HUES6 (cell line): ENCODE measurements at regions not wholly inside any gene's neighbourhood (a gene's known extent, or its start where the extent isn't known, plus 50 kb on each side); places are given as distances from the start of the nearest gene placed in this dataset.

ENCODE experiments used
- H3K27ac ChIP-seq: 2 replicates; pipeline ENCODE4 v1.7.0; 2013; ENCODE audit warnings: low read depth, mild to moderate bottlenecking, low read length, inconsistent platforms
- H3K27me3 ChIP-seq: 2 replicates; pipeline ENCODE4 v1.6.1; 2013; ENCODE audit warnings: low read length; ENCODE audit not compliant: control insufficient read depth, insufficient read depth
- H3K36me3 ChIP-seq: 2 replicates; pipeline ENCODE4 v1.6.1; 2013; ENCODE audit warnings: low read length; ENCODE audit not compliant: control insufficient read depth, insufficient read depth
- H3K4me1 ChIP-seq: 2 replicates; pipeline ENCODE4 v1.6.1; 2013; ENCODE audit warnings: low read length; ENCODE audit not compliant: control insufficient read depth, insufficient read depth
- H3K4me3 ChIP-seq: 2 replicates; pipeline ENCODE4 v1.5.1; 2013; ENCODE audit warnings: low read depth, low read length
- H3K9ac ChIP-seq: one replicate; pipeline ENCODE4 v1.6.1; 2013; ENCODE audit warnings: mild to moderate bottlenecking, low read length
- H3K9me3 ChIP-seq: 2 replicates; pipeline ENCODE4 v1.6.1; 2013; ENCODE audit warnings: low read depth, low read length; ENCODE audit not compliant: control insufficient read depth, insufficient read depth

DNA sequence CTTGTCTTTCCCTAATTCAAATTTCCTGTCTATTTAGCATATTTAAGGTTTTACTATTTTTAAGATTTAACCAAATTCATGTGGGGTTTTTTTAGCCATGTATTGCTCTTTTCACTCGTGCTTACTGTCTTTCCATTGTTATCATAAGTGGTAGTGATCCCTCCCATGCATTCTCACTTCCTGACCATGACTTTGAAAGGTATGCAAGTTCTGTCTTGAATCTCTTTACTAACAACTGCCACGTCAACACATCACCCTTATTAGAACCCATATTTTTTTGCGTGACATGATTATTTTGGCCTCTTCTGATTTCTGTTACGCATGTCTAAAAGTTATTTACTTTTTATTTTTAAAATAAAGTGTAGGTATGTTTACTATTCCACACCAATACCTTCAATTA lies 94.7 kb upstream of the CDH6 start:
- H3K9me3 ChIP-seq, result no peaks in the 10 kb centered on the region
- no peaks in the 10 kb centered on the region for H3K27me3 ChIP-seq
- no peak overlapping the region for H3K9ac ChIP-seq
- peaks cover 13% of the 10 kb centered on the region; the same call in 1 of the 2 replicates for H3K4me1 ChIP-seq
- no peak overlapping the region for H3K27ac ChIP-seq
- no peaks in the 10 kb centered on the region for H3K36me3 ChIP-seq
- no peak overlapping the region for H3K4me3 ChIP-seq

- H3K4me1 ChIP-seq, result peaks cover 7% of the 10 kb centered on the region; the same call in 1 of the 2 replicates
- H3K9me3 ChIP-seq, result peaks cover 6% of the 10 kb centered on the region; the same call in 1 of the 2 replicates
- no peaks in the 10 kb centered on the region for H3K27me3 ChIP-seq
- no peak overlapping the region for H3K9ac ChIP-seq
- H3K27ac ChIP-seq, result no peak overlapping the region
- no peaks in the 10 kb centered on the region for H3K36me3 ChIP-seq
- H3K4me3 ChIP-seq, result no peak overlapping the region
Measured at GRCh38 chr5:31097851-31098250, 95.6 kb upstream of the CDH6 start.

DNA sequence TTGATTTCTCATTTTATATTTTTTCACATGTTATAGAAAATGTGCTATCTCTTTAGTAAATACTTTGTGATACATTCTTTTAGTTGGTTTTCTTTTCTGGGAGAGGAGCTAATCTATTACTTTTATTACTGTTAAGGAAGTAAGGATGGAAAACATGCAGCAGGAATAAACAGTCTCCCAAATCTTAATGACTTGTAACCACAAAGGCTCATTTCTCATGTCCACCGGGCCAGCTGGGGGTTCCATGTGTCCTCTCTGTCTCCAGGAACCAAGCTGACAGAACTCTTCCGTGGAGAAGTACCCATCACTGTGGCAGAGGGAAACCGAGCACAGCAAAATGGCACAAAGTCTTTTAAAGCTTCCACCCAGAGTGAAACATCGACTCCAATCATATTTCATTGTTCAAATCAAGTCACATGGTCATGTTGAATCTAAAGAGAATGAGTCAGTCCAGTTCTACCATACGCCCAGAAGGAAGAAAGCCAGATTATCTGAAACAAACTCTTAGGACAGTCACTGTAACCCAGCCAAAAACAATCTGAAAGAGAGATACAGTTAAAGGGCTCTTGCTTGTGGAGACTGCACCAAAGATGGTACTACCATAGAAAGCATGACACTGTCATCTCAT lies 97.1 kb upstream of the CDH6 start:
- Histone ChIP-seq H3K4me1 (0 out of 2 replicates have a peak, but pooled peaks cover 4% of the 10 kb centered on the region), H3K27ac (no peak overlapping the region), H3K27me3 (no peaks in the 10 kb centered on the region), H3K4me3 (no peak overlapping the region), H3K9ac (no peak overlapping the region), H3K36me3 (no peaks in the 10 kb centered on the region), H3K9me3 (peaks cover 6% of the 10 kb centered on the region; the same call in 1 of the 2 replicates)

DNA sequence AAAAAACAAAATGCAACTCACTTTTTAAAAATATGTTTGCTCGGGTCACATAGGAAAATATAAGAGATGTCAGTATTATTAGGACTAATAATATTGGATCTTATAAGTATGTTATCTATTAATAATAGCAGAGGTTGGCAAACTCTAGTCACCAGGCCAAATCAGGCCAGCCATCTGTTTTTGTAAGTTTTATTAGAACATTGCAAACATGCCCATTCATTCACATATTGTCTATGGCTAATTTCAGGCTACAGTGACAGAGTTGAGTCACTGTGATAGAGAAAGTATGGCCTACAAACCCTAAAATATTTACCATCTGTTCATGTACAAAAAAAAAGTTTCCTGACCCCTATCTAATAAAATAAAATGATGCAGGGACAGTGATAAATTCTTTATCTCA lies 97.7 kb upstream of the CDH6 start:
- H3K9me3 ChIP-seq, result peaks cover 6% of the 10 kb centered on the region; the same call in 1 of the 2 replicates
- H3K9ac ChIP-seq, result no peak overlapping the region
- 0 out of 2 replicates have a peak, but pooled peaks cover 4% of the 10 kb centered on the region for H3K4me1 ChIP-seq
- H3K27me3 ChIP-seq, result no peaks in the 10 kb centered on the region
- H3K4me3 ChIP-seq, result no peak overlapping the region
- no peak overlapping the region for H3K27ac ChIP-seq
- no peaks in the 10 kb centered on the region for H3K36me3 ChIP-seq

DNA sequence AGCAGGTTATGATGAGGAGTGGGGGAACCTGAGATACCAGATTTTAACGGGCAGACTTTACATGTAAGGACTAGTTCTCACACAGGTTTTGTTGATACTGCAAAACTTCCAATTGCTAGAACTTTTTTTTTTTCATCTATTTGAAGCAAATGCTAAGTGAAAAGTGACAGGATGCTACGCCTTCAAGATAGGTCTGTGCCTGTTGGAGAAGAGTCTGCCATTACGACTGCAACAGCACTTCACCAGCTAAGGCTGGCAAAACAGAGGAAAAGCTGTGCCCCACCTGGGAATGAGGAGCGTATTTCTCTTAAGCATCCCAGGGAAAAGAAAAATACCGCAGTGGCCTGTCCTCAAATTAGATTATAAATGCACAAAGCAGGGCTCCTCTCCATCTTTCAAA lies 102.0 kb upstream of the CDH6 start:
- no peak overlapping the region for H3K9ac ChIP-seq
- peaks cover 6% of the 10 kb centered on the region; the same call in 1 of the 2 replicates for H3K9me3 ChIP-seq
- no peak overlapping the region for H3K4me3 ChIP-seq
- H3K36me3 ChIP-seq, result no peaks in the 10 kb centered on the region
- no peaks in the 10 kb centered on the region for H3K27me3 ChIP-seq
- H3K27ac ChIP-seq, result no peak overlapping the region
- H3K4me1 ChIP-seq, result peaks cover 9% of the 10 kb centered on the region; the same call in 1 of the 2 replicates

- Histone ChIP-seq H3K27ac (no peak overlapping the region), H3K27me3 (no peaks in the 10 kb centered on the region), H3K9me3 (peaks cover 6% of the 10 kb centered on the region; the same call in 1 of the 2 replicates), H3K9ac (no peak overlapping the region), H3K36me3 (no peaks in the 10 kb centered on the region), H3K4me1 (peaks cover 9% of the 10 kb centered on the region; the same call in 1 of the 2 replicates), H3K4me3 (no peak overlapping the region)
Measured at GRCh38 chr5:31090467-31090866, 103.0 kb upstream of the CDH6 start.

- Histone ChIP-seq H3K27me3 (no peaks in the 10 kb centered on the region), H3K4me3 (no peak overlapping the region)
Measured at GRCh38 chr5:31086839-31087415, 106.6 kb upstream of the CDH6 start.

DNA sequence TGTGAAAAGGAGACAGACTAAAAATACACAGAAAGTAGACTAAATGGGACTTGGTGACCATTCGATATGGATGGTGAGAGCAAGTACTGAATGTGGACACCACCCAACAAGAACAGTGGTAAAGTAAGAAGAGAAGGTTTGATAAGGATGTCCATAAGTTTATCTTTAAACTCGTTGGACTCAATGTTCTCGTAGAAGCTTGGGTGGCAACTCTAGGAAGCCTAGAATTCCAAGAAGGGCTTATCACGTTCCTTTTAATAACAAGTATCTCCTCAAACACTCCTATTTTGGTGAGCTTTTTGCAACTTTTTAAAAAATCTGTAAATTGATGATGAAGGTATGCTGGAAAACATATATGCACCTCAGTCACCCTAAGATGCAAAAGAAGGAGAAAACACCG lies 108.6 kb upstream of the CDH6 start:
- H3K4me3 ChIP-seq, result no peak overlapping the region
- no peaks in the 10 kb centered on the region for H3K27me3 ChIP-seq
- peaks cover 6% of the 10 kb centered on the region; the same call in 1 of the 2 replicates for H3K4me1 ChIP-seq
- H3K9me3 ChIP-seq, result no peaks in the 10 kb centered on the region
- no peaks in the 10 kb centered on the region for H3K36me3 ChIP-seq
- no peak overlapping the region for H3K9ac ChIP-seq
- H3K27ac ChIP-seq, result no peak overlapping the region

More at GRCh38 chr5:31086839-31087415, 106.6 kb upstream of the CDH6 start:
- Histone ChIP-seq H3K9me3 (no peaks in the 10 kb centered on the region), H3K9ac (no peak overlapping the region), H3K36me3 (no peaks in the 10 kb centered on the region), H3K27ac (no peak overlapping the region), H3K4me1 (peaks cover 6% of the 10 kb centered on the region; the same call in 1 of the 2 replicates)

GRCh38 chr5:31083364-31083763 lies 110.1 kb upstream of the CDH6 start:
- H3K27me3 ChIP-seq, result no peaks in the 10 kb centered on the region
- no peak overlapping the region for H3K4me3 ChIP-seq
- no peak overlapping the region for H3K27ac ChIP-seq
- peaks cover 6% of the 10 kb centered on the region; the same call in 1 of the 2 replicates for H3K4me1 ChIP-seq
- H3K9me3 ChIP-seq, result no peaks in the 10 kb centered on the region
- H3K9ac ChIP-seq, result no peak overlapping the region
- no peaks in the 10 kb centered on the region for H3K36me3 ChIP-seq

- Histone ChIP-seq H3K27ac (no peak overlapping the region), H3K36me3 (no peaks in the 10 kb centered on the region), H3K4me1 (no peaks in the 10 kb centered on the region), H3K9me3 (peaks cover 8% of the 10 kb centered on the region), H3K9ac (no peak overlapping the region), H3K27me3 (no peaks in the 10 kb centered on the region), H3K4me3 (no peak overlapping the region)
Measured at GRCh38 chr5:31079668-31080067, 113.8 kb upstream of the CDH6 start.

DNA sequence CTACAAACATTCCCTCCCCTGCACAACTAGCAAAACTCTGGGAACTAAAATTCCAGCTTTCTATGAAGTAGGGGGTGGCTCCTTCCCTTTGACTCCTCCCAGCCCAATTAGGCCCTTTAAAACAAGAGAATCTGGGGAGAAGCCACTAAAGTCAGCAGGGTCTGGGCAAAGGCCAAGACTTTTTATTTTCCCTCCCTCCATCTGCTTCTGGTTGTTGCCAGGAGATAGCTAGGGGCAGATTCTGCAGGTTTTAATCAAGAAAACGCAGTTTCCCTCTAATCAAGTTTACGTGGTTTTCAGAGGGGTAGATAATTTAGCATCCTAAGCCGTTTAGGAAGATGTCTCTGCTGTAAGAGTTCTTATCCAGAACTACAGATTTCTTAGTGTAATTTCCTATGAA lies 114.5 kb upstream of the CDH6 start:
- no peaks in the 10 kb centered on the region for H3K36me3 ChIP-seq
- H3K4me1 ChIP-seq, result no peaks in the 10 kb centered on the region
- no peak overlapping the region for H3K4me3 ChIP-seq
- no peaks in the 10 kb centered on the region for H3K27me3 ChIP-seq
- no peak overlapping the region for H3K9ac ChIP-seq
- no peak overlapping the region for H3K27ac ChIP-seq
- peaks cover 11% of the 10 kb centered on the region for H3K9me3 ChIP-seq
